ENCODE measurements at regions not wholly inside any gene's neighbourhood (a gene's known extent, or its start where the extent isn't known, plus 50 kb on each side); places are given as distances from the start of the nearest gene placed in this dataset.

DNA sequence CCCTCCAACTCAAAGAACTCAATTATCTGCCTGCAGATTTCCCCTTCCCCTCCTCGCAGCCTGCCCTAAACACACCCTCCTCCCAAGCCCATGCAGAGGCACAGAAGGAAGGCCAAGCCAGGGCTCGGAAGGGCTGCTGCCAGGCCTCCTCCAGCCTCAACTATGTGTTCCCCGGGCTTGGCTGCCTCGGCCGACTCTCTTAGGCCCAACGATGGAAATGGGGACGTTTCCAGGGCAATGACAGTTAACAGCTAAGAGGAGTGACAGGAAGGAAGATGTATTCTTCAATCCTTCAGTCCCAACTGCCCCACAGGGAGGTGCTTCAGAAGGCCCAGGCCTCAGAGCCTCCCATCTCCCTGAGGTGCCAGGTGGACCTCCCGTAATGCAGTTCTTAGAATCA, 104.0 kb upstream of the AKIP1 start:
- no peak for TF ChIP-seq POLR2A (IDR thresholded peaks at IDR 0.05)
- TF ChIP-seq, protein P1, sequence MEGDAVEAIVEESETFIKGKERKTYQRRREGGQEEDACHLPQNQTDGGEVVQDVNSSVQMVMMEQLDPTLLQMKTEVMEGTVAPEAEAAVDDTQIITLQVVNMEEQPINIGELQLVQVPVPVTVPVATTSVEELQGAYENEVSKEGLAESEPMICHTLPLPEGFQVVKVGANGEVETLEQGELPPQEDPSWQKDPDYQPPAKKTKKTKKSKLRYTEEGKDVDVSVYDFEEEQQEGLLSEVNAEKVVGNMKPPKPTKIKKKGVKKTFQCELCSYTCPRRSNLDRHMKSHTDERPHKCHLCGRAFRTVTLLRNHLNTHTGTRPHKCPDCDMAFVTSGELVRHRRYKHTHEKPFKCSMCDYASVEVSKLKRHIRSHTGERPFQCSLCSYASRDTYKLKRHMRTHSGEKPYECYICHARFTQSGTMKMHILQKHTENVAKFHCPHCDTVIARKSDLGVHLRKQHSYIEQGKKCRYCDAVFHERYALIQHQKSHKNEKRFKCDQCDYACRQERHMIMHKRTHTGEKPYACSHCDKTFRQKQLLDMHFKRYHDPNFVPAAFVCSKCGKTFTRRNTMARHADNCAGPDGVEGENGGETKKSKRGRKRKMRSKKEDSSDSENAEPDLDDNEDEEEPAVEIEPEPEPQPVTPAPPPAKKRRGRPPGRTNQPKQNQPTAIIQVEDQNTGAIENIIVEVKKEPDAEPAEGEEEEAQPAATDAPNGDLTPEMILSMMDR (IDR thresholded peaks at IDR 0.05), result no peak

Measured in right lobe of liver (tissue), 4 donors.